ENCODE measurements at regions not wholly inside any gene's neighbourhood (a gene's known extent, or its start where the extent isn't known, plus 50 kb on each side); places are given as distances from the start of the nearest gene placed in this dataset.

- Mint-ChIP-seq H3K27ac (no peak overlapping the region), H3K27me3 (ENCODE audit: low read depth) (no peaks in the 10 kb centered on the region; the same call in 1 of the 2 replicates), H3K9me3 (peaks cover 16 to 19% of the 10 kb centered on the region in 2 experiments; a peak in 4 of 5 replicates), H3K4me3 (no peak overlapping the region), H3K36me3 (ENCODE audit: insufficient read depth in 1 of 3, low read depth in 3 of 3) (peaks cover 3 to 9% (median 4%) of the 10 kb centered on the region in 3 experiments; a peak in 2 of 7 replicates), H3K4me1 (peaks cover 0 to 11% of the 10 kb centered on the region in 2 experiments; a peak in 2 of 4 replicates)
- Histone ChIP-seq H2AK5ac (ENCODE audit: insufficient read length, low read length) (no peak overlapping the region), H2BK20ac (ENCODE audit: low read depth, low read length, poor library complexity, severe bottlenecking) (no peak overlapping the region), H3K14ac (ENCODE audit: insufficient read depth, low read length) (no peak overlapping the region), H2BK120ac (ENCODE audit: low read depth, low read length, poor library complexity, severe bottlenecking) (no peak overlapping the region), H3K79me1 (ENCODE audit: insufficient read depth, low read depth, low read length, poor library complexity, severe bottlenecking) (no peaks in the 10 kb centered on the region), H4K8ac (replicated peaks; ENCODE audit: insufficient read length, low read depth, low read length) (no peak overlapping the region), H4K5ac (ENCODE audit: insufficient read length, low read depth, low read length) (no peak overlapping the region), H3K23ac (ENCODE audit: insufficient read length, low read depth, low read length) (no peak overlapping the region), H3K27ac (ENCODE audit: insufficient read length, low read depth, low read length) (no peak overlapping the region), H3K18ac (ENCODE audit: insufficient read length, low read depth, low read length) (no peak overlapping the region), H2BK15ac (ENCODE audit: low read depth, low read length) (no peak overlapping the region), H3K79me2 (ENCODE audit: insufficient read depth, low read length) (no peaks in the 10 kb centered on the region), H3K9me3 (ENCODE audit: control insufficient read depth, low read depth, low read length) (no peaks in the 10 kb centered on the region), H2AFZ (ENCODE audit: low read length) (no peak overlapping the region), H2BK5ac (ENCODE audit: insufficient read length, low read length) (no peak overlapping the region), H3K56ac (ENCODE audit: insufficient read length, low read depth, low read length) (no peak overlapping the region), H3K9ac (ENCODE audit: extremely low read depth, insufficient read length, low read length) (no peak overlapping the region), H3K23me2 (ENCODE audit: insufficient read length, low read depth, low read length, poor library complexity, severe bottlenecking) (no peaks in the 10 kb centered on the region), H3T11ph (ENCODE audit: low read length) (no peak overlapping the region), H3K4me1 (ENCODE audit: insufficient read depth, low read length) (no peaks in the 10 kb centered on the region; the same call in 1 of the 2 replicates), H3K4me2 (ENCODE audit: insufficient read depth, insufficient read length, low read length) (no peak overlapping the region), H3K4ac (ENCODE audit: low read depth, low read length) (no peak overlapping the region), H2BK12ac (ENCODE audit: insufficient read length, low read depth, low read length) (no peak overlapping the region), H3K27me3 (ENCODE audit: insufficient read depth, low read length) (no peaks in the 10 kb centered on the region), H4K20me1 (ENCODE audit: control insufficient read depth, insufficient read depth, insufficient read length) (no peaks in the 10 kb centered on the region), H4K91ac (ENCODE audit: insufficient read length, low read depth, low read length) (no peak overlapping the region)
- DNase-seq, result no peak
- WGBS (ENCODE audit: extremely low coverage, insufficient read length, low lambda C conversion rate), result no CpG with 5 or more reads among the region's 3 CpGs
- TF ChIP-seq CTCF (conservative IDR thresholded peaks at IDR 0.05), result no peak
Observed at GRCh38 chr9:117624106-117624505, 80.1 kb upstream of the TLR4 start.
